ENCODE measurements at regions not wholly inside any gene's neighbourhood (a gene's known extent, or its start where the extent isn't known, plus 50 kb on each side); places are given as distances from the start of the nearest gene placed in this dataset.
"Not testable (repeated sequence)": the region's sequence is repeated elsewhere in the genome, so short reads cannot be mapped to it uniquely, and the experiment has no call there.

DNA sequence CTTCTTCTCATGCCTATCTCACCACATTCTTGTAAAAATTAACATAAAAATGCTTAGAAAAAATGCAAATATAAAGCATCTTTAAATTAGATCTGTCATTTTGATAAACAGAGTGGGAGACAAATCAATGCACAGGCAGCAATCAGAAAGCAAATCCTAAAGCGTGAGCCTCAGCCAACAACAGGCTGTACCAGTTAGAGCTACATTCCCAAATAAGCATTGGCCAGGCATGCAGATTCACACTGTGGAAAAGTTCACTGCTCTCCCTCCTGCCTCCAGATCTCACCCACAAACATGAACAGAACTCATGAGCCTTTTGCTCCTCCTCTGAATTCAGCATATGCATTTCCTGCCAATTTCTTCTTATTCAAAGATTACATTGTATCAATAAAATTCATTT, 115.2 kb upstream of the FAT3 start:
- no peak for DNase-seq

DNA sequence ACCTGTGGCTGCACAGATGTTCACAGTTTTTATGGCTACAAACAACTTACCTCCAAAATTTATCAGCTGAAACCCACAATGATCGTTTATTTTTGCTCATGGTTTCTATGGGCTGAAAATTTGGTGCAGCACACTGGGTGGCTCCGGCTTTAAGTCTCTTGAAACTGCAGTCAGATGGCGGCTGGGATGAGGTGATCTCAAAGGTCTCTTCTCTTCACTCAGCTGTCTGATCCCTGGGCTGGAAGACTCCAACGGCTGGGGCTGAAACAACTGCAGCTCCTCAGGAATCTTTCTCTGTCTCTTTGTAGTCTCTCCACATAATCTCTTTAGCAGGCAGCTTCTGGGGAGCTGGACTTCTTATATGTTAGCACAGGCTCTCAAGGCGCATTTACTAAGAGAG, 117.3 kb upstream of the FAT3 start:
- DNase-seq, result no peak

DNA sequence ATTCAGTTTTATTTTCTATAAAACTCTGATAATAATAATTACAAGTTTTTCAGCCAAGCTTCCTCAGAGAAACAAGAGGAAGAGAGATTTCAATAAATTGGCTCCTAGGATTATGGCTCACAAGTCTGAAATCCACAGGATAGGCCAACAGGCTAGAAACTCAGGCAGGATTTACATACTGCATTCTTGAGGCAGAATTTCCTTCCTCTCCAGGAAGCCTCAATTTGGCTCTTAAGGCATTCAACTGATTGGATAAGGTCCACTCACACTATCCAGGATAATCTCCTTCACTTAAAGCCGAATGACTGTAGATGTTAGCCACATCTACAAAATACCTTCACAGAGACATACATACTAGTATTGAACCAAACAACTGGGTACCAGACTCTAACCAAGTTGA, 120.3 kb upstream of the FAT3 start:
- DNase-seq, result no peak

DNA sequence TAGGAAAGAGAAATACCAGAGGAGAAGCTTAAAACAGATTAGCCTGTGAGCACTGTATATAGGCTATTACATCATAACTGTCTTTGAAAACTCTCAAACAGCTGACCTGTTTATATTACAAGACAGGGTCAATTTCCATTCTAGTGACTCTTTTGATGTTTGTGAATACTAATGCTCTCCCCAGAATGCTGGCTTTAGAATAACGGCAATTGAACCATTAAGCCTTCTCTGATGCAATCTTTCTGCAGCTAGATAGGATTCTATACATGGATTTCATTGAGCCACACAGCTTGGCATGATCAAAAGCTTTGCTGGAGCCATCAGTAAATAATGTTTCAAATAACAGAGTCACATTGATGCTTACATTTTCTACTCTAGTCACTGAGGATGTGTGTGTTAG, 122.7 kb upstream of the FAT3 start:
- no peak for DNase-seq

DNA sequence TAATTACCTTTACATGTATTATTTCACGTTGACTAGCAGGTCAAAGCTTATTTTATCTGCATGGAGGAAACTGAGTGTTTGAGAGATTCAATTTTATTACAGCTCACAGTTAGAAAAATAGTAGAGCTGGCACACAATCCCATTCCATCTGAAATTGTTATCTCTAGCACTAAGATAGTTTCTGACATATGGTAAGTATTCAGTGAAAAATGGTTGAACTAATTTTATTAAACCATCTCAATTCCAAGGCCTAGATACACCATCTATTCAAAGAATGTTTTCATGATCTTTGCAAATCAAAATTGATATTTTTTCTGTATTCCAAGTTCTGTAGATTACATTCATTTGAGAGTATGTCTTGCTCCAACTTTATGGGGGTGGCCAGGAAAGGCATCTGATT, 125.4 kb upstream of the FAT3 start:
- no peak for DNase-seq

DNA sequence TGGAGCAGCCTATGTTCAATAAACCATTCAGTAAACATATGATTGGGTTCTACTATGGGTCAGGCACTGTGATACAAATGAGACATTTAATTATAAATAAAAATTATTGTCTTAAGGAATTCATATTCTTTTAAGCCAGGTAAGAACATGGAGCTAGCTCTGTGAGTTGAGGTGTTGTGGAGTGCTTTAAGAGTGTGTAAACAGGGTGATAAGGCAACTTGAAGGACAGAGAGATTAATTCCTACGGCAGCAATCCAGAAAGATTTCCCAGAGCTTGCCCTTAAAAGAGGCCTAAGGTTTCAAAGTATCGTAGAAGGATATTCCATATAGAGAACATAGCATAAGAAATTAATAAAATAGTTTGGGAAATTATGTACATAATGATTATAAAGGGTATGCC, 126.4 kb upstream of the FAT3 start:
- DNase-seq, result no peak

DNA sequence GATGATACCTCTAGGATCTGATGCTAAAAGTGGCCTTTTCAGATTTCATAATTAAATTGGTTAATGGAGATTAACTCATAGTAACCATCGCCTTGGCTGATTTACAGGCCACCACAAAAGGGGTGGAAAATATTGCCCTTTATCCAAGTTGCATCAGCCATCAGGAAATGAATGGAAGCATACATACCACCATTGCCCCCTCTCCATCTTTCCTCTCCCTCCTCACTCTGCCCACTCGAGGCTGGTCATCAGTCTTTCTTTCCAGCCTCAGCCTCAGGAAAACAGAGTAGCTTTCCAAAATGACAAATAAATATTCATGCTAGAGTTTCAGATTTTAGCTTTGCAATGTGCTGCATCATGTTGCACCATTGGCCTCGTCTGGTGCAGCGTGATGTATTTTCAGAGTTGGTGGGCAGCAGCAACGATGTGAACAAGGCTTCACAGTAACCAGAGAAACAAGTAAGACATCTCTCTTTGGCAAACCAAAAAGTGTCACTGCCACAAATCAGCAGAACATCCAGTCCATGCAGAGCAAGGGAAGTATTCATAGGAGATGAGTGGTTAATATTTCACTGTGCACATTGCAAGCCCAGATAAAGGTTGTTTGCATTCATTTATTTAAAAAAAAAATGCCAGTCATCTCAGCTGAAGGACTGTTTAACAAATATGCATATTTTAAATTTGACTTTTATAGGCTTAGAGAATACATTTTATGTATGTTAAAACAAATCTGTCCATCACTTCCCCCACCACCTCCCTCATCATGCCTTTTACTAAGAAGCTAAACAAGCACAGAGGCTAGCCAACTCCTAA, 136.7 kb upstream of the FAT3 start:
- DNase-seq, result no peak

DNA sequence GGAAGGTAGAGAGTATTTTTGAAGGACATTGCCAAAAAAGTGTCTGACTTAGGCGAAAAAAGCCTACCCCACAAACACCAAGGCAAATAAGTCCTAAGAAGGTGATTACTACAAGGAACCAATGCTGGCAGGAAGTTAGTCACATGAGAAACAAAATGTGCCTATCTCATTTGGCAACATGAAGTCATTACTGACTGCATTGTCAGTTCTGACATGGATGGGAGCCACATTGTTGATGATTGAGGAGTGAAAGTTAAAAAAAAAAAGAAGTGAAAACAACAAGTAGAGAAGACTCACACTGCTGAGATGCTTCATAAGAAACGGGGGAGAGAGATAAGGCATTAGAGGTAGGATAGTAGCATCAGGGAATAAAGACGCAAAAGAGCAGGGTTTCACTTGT, 141.5 kb upstream of the FAT3 start:
- DNase-seq, result no peak

DNA sequence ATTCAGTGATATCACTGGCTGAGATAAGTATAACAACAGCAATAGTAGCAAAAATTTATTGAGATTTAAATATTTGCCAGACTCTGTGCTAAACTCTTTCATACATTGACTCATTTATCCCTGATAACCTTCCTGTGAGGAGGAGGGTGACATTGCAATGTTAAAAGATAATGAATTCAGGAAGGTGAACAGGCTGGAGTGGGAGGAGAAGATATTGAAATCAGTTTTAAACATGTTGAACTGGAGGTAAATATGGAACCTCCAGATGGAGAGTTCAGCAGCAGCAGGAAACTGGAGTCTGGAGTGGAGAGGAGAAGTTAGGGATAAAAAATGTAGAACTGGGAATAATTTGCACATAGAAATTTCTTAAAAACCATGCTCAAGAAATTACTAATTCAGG, 142.0 kb upstream of the FAT3 start:
- no peak for DNase-seq

DNA sequence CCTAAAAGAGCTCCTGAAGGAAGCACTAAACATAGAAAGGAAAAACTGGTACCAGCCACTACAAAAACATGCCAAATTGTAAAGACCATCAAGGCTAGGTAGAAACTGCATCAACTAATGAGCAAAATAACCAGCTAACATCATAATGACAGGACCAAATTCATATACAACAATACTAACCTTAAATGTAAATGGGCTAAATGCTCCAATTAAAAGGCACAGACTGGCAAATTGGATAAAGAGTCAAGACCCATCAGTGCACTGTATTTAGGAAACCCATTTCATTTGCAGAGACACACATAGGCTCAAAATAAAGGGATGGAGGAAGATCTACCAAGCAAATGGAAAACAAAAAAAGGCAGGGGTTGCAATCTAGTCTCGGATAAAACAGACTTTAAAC, 150.1 kb upstream of the FAT3 start:
- not testable (repeated sequence) for DNase-seq

DNA sequence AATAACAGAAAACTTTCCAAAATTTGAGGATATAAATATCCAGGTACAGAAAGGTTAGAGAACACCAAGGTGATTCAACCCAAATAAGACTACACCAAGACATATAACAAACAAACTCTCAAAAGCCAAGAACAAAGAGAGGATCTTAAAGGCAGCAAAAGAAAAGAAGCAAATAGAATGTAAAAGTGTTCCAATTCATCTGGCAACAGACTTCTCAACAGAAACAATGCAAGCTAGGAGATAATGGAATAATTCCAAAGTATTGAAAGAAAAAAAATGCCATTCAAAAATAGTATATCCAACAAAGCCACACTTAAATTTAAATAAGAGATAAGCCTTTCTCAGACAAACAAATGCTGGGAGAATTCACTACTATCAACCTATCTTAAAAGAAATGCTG, 153.0 kb upstream of the FAT3 start:
- no peak for DNase-seq

DNA sequence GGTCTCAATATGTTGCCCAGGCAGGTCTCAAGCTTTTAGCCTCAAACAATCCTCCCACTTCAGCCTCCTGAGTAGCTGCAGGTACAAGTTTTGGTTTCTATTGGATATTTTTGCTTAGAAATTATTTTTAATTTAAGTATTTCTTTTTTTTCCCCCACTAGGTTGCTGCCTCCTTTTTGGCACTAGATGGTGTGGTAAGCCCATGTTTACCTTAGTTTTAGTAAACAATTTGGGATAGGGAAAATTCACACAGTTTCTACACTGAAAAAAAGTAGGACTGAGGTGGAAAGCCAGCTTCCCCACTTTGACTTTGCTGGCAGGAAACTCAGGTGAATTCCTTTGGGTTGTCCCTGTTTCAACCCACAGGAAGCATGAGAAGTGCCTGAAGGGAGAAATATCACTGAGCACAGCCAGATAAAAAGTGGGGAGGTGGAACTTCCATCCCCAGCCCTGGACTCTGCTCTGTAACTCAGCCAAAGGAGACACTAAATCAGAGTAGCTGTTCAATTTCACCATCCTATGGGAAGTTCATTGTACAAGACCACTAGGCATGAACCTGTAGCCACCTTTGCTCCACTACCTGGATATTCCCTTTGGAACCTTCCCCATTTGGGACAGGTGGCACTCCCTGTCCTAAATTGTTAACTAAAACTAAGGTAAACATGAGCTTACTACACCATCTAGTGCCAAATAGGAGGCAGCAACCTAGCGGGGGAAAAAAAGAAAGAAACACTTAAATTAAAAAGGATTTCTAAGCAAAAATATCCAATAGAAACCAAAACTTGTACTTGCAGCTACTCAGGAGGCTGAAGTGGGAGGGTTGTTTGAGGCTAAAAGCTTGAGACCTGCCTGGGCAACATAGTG, 154.4 kb upstream of the FAT3 start:
- DNase-seq, result no peak

DNA sequence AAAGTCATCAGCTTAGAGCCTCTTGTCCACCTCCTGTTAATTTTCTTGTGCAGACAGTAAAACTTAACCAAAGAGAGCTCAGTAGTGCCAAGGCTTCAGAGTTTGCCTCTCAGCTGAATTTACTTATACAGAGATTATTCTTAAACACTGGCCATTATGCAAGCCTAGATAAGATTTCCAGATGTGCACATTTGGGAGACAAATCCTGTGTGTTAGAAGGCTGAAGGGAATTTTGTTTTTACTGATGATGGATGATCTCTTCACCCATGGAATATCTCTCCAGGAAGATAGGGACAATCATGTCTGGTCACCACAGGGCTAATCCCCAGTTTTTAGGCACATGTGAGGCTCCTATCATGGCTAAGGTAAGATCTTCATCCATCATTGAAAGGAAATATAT, 157.6 kb upstream of the FAT3 start:
- DNase-seq, result no peak

DNA sequence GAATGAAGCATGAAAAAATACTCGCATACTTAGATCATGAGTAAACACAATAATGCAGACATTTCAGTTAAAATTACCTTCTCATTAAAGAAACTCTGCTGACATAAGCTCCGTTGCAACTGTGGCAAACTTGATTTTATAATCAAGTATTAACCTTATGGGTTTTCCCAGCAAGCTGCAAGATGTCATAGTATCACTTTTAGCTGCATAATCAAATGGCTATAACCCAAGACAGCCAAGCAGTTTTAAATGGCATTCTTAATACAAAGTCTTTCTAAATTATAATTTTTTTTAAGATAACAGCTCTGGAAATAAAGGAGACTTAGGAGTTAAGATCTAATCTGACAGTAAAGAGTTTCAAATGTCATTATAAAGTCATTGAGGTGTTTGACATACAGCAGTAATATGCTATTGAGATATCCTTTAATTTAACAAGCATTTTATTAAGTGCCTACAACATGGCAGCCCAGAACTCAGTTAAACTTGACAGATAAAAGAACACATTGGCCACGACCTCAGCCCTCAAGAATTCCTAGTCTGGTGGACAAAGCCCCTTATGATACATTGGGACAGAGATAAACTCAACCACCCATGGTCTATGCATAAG, 163.1 kb upstream of the FAT3 start:
- DNase-seq, result no peak

DNA sequence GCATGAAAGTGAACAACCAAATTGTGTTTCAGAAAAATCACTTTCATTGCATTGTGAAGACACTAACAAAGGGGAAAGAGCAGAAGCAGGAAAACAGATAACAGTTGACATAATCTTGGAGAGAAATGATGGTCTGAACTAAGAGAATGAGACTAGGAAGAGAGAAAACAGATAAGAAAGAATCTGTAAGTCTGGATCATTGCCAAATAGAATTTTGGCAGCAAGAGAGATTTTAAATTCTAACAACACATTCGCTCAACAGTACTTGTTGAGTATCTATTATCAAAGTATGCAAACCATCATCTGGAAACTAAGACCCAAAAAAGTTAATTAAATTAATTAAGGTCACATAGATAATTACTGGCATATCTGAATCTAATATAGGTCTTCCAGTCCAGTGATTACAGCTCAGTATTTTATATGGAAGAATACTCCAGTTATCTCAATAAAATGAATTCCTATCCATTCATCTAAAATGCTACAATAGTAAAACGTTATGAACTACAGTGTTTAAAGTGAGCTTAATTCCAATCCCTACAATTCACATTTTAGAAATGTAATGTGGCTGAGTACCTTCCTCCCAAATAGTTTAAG, 166.7 kb upstream of the FAT3 start:
- DNase-seq, result no peak

DNA sequence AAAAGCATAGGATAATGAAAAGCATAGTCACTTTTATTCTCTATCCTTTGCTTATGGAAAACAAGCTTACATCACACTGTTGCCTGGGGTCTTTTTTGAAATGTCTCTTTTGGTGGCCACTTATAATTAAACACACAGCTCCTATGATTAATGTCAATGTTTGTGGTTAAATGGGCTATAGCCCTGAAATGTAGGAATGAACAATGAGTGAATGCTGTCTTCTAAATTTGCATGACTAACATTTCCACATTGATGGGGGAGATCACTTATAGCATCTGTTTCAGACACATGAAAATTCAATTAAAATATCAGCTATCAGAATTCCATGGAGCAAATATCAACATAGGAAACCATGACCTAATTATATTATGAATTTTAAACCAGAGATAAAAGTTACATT, 171.4 kb upstream of the FAT3 start:
- DNase-seq, result no peak

DNA sequence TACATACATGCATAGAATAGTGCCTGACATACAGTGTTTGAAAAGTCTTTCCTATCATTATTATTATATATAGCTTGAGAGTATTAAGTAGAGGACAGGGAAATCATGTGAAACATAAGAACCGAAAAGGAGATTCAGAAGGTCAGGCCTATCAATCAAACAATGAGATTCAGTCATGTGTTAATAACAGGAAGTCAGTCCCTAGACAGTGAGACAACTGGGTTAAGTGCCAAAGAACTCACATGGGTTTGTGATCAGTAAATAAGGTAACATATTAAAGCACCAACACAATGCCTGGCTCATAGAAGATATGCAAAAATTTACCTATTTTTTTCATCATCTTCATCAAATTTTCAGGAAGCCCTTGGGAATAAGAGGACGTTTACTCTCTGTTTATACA, 174.3 kb upstream of the FAT3 start:
- no peak for DNase-seq

DNA sequence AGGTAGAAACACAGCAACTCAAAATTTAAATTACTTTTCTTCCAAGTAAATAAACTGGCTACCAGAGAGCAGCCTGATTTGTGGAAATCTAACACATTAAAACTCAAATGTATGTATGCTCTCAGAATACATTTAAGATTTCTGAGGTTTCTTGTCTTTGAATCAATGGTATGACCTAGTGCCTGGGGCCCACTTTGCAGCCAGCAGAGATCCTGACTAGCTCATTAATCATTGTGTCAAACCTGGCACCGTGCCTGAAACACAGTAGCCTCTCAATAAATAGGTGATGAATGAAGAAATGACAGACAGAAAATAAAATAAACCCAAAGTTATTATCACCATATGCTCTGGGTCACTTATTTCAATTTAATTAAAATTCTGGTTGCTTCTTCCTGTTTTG, 176.2 kb upstream of the FAT3 start:
- DNase-seq, result no peak

DNA sequence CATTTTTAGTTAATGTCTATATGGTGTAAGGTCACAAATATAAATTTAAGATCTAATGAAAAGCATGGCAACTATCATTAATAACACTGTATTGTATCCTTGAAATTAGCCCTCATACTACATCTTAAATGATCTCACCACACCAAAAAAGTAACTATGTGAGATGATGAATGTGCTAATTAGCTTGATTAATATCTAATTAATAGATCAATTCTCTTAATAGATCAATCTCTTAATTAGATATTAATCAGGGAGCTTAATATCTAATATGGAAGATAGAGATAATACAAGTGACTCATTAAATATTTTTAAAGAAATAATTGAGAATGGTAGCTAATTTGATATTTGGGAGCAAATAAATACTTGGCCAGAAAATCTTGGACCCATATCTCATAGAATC, 178.5 kb upstream of the FAT3 start:
- DNase-seq, result no peak

DNA sequence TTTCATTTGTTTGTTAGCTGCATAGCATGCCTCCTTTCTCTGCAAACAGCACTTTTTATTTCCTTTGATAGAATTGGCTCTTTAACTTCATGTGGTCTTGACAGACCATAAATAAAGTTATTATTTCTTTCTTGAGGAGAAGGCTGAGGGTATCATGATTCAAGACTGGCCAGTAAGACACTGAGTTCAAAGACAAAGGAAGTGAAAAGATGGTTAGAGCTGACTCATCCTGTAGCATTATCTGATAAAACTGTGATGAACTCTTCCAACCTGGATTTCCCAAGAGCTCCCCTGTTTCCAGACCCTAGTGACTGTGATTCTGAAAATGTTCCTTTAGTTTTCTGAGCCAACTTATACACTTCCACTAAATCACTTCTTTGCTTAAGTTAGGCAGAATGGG, 179.3 kb upstream of the FAT3 start:
- no peak for DNase-seq

DNA sequence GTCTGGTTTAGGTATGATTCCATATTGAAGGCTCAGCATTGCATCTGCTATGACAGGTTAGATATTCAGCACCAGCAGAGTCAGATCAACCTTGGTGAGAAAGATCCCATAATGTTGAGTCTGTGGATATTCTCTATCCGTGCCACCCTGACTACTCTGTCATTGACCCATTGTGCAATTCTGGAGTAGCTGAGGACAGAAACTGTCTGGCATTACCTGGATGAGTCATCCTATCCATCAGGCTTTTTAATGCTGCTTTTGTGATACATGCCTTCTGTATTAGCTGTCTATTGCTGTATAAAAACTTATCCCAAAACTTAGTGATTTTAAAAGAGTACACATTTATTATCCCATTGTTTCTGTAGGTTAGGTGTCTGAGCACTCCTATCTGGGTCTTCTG, 189.1 kb upstream of the FAT3 start:
- no peak for DNase-seq

DNA sequence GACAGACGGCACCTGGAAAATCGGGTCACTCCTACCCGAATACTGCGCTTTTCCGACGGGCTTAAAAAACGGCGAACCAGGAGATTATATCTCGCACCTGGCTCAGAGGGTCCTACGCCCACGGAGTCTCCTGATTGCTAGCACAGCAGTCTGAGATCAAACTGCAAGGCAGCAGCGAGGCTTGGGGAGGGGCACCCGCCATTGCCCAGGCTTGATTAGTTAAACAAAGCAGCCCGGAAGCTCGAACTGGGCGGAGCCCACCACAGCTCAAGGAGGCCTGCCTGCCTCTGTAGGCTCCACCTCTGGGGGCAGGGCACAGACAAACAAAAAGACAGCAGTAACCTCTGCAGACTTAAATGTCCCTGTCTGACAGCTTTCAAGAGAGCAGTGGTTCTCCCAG, 197.5 kb upstream of the FAT3 start:
- not testable (repeated sequence) for DNase-seq

DNA sequence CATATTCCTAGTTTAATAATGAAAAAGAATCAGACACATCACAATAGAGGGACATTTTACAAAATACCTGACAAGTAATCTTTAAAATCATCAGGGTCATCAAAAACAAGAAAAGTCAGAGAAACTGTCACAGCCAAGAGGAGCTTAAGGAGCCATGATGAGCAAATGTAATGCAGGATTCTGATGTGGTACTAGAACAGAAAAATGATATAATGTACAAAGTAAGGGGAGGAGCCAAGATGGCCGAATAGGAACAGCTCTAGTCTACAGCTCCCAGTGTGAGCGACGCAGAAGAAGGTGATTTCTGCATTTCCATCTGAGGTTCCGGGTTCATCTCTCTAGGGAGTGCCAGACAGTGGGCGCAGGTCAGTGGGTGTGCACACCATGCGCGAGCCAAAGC, 198.0 kb upstream of the FAT3 start:
- DNase-seq, result no peak

DNA sequence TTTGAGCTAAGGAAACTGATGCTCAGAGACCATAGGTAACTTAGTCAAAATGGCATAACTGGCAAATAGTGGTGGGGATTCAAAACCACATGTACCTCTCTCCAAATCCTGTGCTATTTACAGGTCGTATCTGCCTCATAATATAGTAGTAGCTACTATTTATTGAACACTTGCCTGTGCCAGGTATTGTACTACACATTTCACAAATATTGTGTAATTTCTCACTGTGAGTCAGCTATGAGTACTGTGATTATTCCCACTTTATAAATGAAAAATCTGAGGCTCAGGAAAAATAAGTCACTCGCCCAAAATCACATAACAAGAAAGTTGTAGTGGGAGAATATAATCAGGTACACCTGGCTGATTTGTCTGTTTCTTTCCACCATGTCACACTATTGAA, 199.8 kb upstream of the FAT3 start:
- DNase-seq, result no peak
